GM21528 (cell line): ENCODE measurements at regions not wholly inside any gene's neighbourhood (a gene's known extent, or its start where the extent isn't known, plus 50 kb on each side); places are given as distances from the start of the nearest gene placed in this dataset.

ENCODE experiments used
- ATAC-seq: cut with Tn5 transposase; IDR thresholded peaks from one replicate; pipeline ENCODE4 v1.9.1; 2021; ENCODE audit warnings: mild to moderate bottlenecking, moderate library complexity; ENCODE audit not compliant: unreplicated experiment, low FRiP score

DNA sequence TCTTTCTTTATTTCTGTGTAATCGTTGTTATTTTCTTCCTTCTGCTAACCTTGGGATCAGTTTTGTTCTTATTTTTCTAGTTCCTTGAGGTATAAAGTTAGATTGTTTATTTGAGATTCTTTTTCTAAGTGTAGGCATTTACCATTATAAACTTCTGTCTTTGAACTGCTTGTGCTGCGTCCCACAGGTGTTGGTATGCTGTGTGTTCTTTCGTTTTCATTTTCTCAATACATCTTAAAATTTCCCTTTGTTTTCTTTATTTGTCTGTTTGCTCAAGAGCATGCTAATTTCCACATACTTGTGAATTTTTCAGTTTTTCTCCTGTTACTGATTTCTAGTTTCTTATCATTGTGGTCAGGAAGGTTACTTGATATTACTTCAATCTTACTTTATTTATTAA, 873.8 kb upstream of the GCFC2 start:
- no peak for ATAC-seq

DNA sequence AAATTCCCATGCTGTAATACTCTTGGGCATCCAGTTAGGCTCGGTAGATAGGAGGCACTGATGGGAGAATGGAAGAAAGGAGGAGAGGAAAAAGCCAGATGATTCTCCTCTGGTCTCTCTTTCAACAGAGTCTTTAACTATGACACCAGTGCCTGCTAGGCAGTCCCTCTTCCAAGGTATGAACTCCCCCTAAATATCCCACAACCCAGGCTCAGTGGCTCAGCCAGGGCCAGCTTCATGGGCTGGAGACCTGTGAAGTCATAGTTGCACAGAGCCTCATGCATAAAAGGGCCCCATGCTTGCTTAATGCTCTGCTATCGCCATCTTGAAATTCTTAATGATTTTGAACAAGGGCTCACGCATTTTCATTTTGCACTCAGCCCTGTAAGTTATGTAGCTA, 869.2 kb upstream of the GCFC2 start:
- ATAC-seq: no peak

DNA sequence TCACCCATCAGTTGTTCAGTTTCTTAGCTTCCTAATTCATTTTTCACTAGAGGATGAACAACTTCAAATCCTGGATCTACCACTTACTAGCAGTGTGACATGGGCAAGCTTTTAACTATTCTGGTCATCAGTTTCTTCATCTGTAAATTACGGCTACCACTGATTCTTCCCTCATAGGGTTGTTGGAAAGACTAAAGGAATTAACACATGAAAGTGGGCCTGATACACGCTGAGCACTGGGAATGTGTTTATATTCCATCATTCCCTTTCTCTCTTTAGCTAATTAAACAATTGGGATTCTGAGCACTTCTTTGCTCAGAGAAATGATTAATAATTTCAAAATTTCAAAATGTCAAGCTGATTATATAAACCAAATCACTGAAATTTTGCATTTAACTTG, 862.3 kb upstream of the GCFC2 start:
- ATAC-seq: no peak

GRCh38 chr2:76569819-76570218, 859.1 kb upstream of the GCFC2 start:
- no peak for ATAC-seq

- ATAC-seq: no peak
Observed at GRCh38 chr2:76567478-76567877, 856.8 kb upstream of the GCFC2 start.

DNA sequence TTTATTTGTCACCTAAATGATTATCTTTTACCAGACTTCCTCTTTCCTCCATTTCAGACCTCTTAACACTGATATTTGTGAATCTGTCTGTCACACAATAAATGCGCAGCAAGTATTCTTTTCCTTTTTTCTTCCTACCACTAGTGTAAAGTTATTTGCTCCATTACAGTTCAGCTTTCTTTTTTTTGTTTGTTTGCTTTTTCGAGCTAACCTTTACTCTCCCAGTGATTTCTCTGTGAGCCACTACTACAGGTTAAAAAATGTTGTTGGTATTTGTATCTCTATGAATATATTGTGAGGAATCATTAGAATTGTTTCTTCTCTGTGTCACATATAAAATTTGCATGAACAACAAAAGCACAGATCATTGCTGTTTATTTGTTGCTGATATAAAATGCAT, 854.0 kb upstream of the GCFC2 start:
- no peak for ATAC-seq

DNA sequence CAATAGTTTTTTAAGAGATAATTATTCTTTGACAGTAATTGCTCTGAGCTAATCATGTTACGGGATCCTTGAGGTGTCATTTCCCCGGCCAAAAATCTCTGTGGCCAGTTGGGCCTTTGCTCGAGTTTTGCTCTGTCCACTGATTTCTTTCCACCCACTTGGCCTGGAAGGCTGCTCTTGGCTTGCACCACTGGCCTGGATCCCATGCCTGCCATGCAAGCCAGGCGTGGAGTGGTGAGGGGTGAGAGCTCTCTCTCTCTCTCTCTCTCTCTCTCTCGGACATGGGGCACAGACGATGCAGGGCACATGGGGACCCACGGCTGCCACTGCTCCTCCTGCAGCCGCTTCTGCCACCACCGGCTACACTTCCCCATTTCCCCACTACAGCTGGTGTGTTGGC, 853.0 kb upstream of the GCFC2 start:
- no peak for ATAC-seq

DNA sequence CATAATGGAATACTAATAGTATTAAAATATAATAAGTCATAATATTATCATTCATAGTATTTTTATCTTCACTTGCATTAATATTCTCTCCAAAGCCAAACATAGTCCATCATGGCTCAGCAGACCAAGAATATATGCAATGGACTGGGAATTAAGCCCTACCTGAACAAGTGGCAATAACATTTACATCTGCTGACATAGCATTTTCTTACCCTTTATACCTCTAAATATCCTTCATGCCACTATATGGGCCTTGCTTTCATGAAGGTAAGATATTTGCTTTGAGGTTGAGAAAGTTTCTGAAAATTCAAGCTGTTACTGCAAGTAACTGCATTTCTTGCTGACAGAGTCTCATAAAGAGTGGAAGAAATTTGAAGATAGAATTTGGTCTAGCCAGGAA, 847.4 kb upstream of the GCFC2 start:
- ATAC-seq: no peak

DNA sequence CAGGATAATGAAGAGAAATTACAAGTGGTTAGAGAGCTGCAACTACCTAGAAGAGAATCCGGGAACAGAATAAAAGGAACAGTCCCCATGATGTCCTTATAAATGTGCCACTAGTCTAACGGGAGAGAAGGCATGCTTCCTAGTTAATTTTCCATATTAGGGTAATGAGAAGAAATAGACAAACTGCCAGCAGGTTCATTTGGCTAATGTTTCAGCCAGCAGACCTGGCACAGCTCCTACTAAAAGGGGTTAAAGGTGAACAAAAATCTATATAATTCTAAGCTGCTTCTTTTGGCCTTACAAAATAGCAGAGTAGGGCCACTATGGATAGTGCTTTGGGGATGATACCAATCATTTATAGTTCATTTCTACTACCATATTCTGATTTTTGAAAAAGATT, 845.3 kb upstream of the GCFC2 start:
- no peak for ATAC-seq

GRCh38 chr2:76546207-76546606, 835.5 kb upstream of the GCFC2 start:
- ATAC-seq: no peak

- ATAC-seq: no peak
Observed at GRCh38 chr2:76544901-76545300, 834.2 kb upstream of the GCFC2 start.

GRCh38 chr2:76517574-76517909, 806.8 kb upstream of the GCFC2 start:
- no peak for ATAC-seq

- ATAC-seq: no peak
Observed at GRCh38 chr2:76516861-76517573, 806.3 kb upstream of the GCFC2 start.

- no peak for ATAC-seq
Observed at GRCh38 chr2:76512201-76512820, 801.6 kb upstream of the GCFC2 start.

- no peak for ATAC-seq
Observed at GRCh38 chr2:76506538-76506937, 795.8 kb upstream of the GCFC2 start.

GRCh38 chr2:76501641-76502040, 790.9 kb upstream of the GCFC2 start:
- no peak for ATAC-seq

GRCh38 chr2:76498360-76498759, 787.6 kb upstream of the GCFC2 start:
- no peak for ATAC-seq

- ATAC-seq: no peak
Observed at GRCh38 chr2:76491503-76491902, 780.8 kb upstream of the GCFC2 start.

GRCh38 chr2:76478266-76479035, 767.7 kb upstream of the GCFC2 start:
- no peak for ATAC-seq

DNA sequence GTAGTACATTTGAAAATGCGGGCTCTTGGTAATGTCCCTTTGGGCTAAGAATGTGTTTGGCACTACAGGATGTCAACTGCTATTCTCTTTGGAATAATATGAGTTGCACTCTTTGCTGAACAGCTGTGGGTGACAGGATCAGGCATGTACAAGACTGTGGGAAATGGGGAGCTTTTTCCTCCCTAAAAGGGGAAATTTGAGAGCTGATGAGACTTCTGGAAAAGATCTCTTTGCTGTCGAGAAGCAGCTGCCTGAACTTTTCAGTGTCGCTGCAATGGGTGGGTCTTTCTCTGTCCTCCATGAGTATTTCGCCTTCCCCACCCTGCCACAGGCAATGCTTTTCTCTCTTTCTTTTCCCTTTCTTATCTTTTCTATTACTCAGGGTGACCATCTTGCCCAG, 762.2 kb upstream of the GCFC2 start:
- no peak for ATAC-seq

GRCh38 chr2:76469066-76469465, 758.4 kb upstream of the GCFC2 start:
- no peak for ATAC-seq

- ATAC-seq: no peak
Observed at GRCh38 chr2:76467326-76467725, 756.6 kb upstream of the GCFC2 start.
